ENCODE measurements at regions not wholly inside any gene's neighbourhood (a gene's known extent, or its start where the extent isn't known, plus 50 kb on each side); places are given as distances from the start of the nearest gene placed in this dataset.

- no peaks in the 10 kb centered on the region for H3K9me3 ChIP-seq
- ATAC-seq = no peak
- H3K4me3 ChIP-seq = no peak overlapping the region
- no peak for DNase-seq
- intact Hi-C loops (cut with DNase I, micrococcal nuclease) = no loop called here
- H3K4me1 ChIP-seq (ENCODE audit: low read depth) = no peaks in the 10 kb centered on the region
- H3K36me3 ChIP-seq (ENCODE audit: low read depth) = no peaks in the 10 kb centered on the region
- no peak for TF ChIP-seq CTCF (IDR thresholded peaks at IDR 0.05)
Measured at GRCh38 chr6:5930143-5930770, 76.5 kb downstream of the NRN1 start.

- ATAC-seq = no peak
- TF ChIP-seq CTCF (IDR thresholded peaks at IDR 0.05) = no peak
- Histone ChIP-seq H3K4me1 (ENCODE audit: low read depth) (no peaks in the 10 kb centered on the region), H3K9me3 (peaks cover 4% of the 10 kb centered on the region), H3K36me3 (ENCODE audit: low read depth) (no peaks in the 10 kb centered on the region), H3K4me3 (no peak overlapping the region)
- DNase-seq = no peak
- intact Hi-C loops (cut with DNase I, micrococcal nuclease) = no loop called here
Measured at GRCh38 chr6:5923840-5924239, 82.9 kb downstream of the NRN1 start.

- no peak for ATAC-seq
- no peak overlapping the region for H3K4me3 ChIP-seq
- no peaks in the 10 kb centered on the region for H3K36me3 ChIP-seq (ENCODE audit: low read depth)
- intact Hi-C loops (cut with DNase I, micrococcal nuclease) = no loop called here
- H3K9me3 ChIP-seq = peaks cover 4% of the 10 kb centered on the region
- no peak for DNase-seq
- H3K4me1 ChIP-seq (ENCODE audit: low read depth) = no peaks in the 10 kb centered on the region
- TF ChIP-seq CTCF (IDR thresholded peaks at IDR 0.05) = no peak
Measured at GRCh38 chr6:5922230-5922629, 84.5 kb downstream of the NRN1 start.

- ATAC-seq (no peak), DNase-seq (no peak)
- Histone ChIP-seq H3K9me3 (no peaks in the 10 kb centered on the region), H3K4me3 (no peak overlapping the region), H3K4me1 (ENCODE audit: low read depth) (no peaks in the 10 kb centered on the region), H3K36me3 (ENCODE audit: low read depth) (no peaks in the 10 kb centered on the region)
- no peak for TF ChIP-seq CTCF (IDR thresholded peaks at IDR 0.05)
- intact Hi-C loops (cut with DNase I, micrococcal nuclease) = no loop called here
Measured at GRCh38 chr6:5909721-5910120, 97.0 kb downstream of the NRN1 start.

- intact Hi-C loops (cut with DNase I, micrococcal nuclease) = no loop called here
- TF ChIP-seq CTCF (IDR thresholded peaks at IDR 0.05) = no peak
- Histone ChIP-seq H3K4me1 (ENCODE audit: low read depth) (no peaks in the 10 kb centered on the region), H3K9me3 (no peaks in the 10 kb centered on the region), H3K4me3 (no peak overlapping the region), H3K36me3 (ENCODE audit: low read depth) (no peaks in the 10 kb centered on the region)
- ATAC-seq (no peak), DNase-seq (no peak)
Measured at GRCh38 chr6:5906842-5907241, 99.9 kb downstream of the NRN1 start.

- no peak for DNase-seq
- no peaks in the 10 kb centered on the region for H3K36me3 ChIP-seq (ENCODE audit: low read depth)
- ATAC-seq = no peak
- intact Hi-C loops (cut with DNase I, micrococcal nuclease) = no loop called here
- no peaks in the 10 kb centered on the region for H3K9me3 ChIP-seq
- TF ChIP-seq CTCF (IDR thresholded peaks at IDR 0.05) = no peak
- no peak overlapping the region for H3K4me3 ChIP-seq
- no peaks in the 10 kb centered on the region for H3K4me1 ChIP-seq (ENCODE audit: low read depth)
Measured at GRCh38 chr6:5906340-5906670, 100.4 kb downstream of the NRN1 start.

All from mucosa of descending colon (tissue), 3 donors.